CD4-positive, alpha-beta T cell treated with Interleukin-4 for 4 hours (primary cell): ENCODE measurements at regions not wholly inside any gene's neighbourhood (a gene's known extent, or its start where the extent isn't known, plus 50 kb on each side); places are given as distances from the start of the nearest gene placed in this dataset.

Source experiments
- DNase-seq: peaks from one replicate; pipeline ENCODE4 v3.0.0-alpha.2; 2020

DNA sequence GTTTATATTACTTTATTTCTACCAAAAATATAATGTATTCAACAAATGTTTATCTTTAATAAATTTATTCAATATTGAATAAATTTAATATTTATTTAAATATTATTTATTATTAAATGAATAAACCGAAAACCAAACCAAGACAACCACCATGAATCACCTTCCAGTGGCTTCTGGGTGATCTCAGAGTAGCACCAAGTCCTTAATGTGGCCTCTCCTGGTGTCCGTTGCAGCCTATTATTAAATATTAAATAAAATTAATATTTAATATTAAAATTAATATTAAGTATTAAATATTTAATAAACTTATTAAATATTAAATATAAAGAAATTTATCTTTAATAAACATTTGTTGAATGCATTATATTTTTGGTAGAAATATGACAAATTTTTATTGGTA, 143.3 kb upstream of the PLPP4 start:
- no peak for DNase-seq

DNA sequence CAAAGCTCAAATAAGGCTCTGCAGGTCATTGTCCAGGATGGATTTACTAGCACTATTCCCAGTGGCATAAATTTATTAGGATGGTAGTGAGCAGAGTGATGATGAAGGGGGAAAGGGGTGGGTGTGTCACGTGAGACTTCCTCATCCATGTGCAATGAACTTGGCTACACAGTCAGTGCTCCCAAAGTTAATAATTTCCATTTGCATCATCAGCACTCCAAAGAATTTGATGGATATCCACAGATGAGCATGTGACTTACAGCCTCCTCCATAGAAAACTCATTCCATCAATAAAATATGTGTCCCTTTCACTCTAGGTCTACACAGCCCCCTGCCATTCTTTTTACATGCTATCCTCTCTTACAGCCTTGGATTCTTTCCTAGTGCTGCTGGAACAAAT, 142.6 kb upstream of the PLPP4 start:
- DNase-seq: no peak

GRCh38 chr10:120318862-120319261, 138.2 kb upstream of the PLPP4 start:
- no peak for DNase-seq

DNA sequence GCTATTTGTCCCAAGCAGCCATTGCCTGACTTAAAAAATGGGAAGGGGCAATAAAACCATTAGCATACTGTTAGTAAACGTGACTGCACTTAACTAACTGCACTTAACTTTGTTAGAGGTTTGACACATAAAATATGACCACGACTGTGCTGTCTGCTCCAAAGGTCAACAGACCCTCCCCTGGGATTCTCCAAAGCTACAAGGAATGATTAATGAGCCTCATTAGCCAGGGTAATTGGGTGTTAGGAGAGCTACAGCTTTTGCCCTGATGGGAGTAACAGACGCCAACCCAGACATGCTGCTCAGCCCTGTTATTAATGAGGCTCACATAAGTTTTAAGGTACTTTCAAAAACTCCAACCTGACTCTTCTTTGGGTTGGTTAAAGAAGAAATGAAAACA, 129.4 kb upstream of the PLPP4 start:
- no peak for DNase-seq

DNA sequence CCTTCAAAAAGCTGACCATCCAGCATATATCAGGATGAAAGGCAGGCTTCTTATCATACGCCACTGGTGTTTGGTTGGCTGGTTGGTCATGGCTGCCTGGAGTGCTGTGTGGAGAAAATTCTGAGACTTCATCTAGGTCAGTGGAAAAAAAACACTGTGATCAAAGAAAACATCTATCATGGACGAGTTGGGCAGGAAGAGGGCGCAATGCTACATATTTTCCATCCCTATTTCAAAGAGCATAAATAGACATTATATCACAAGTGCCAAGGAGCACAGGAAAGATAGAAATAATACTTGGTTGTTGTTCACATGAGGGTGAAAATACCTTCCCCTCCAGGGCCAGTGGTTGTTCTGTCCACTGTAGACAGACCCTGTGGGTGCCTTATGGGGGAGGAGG, 128.4 kb upstream of the PLPP4 start:
- DNase-seq: no peak

GRCh38 chr10:120335553-120335952, 121.5 kb upstream of the PLPP4 start:
- DNase-seq: no peak

DNA sequence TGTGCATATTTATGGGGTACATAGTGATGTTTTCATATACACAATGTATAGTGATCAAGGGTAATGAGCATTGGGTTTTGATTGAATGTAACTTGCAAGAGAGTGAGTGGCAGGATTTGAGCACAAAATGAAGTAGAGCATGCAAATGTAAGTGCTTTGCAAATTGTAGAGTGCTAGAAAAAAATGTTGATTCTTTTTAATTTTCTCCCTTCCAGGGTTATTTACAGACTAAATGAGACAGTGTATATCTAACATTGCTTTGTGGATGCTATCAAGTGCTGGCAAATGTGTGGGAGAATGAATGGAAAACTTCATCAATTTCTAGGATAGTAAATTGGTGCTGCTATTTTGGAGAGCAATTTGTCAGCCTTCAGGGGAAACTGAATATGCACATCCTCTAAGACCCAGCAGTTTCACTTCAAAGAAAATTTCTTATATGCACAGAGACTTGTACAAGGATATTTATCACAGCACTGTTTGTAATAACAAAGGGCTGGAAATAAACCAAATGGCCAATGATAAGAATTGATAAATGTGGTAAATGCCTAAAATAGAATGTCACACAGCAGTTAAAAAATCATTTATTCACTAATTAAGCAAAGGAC, 120.6 kb upstream of the PLPP4 start:
- DNase-seq: no peak

DNA sequence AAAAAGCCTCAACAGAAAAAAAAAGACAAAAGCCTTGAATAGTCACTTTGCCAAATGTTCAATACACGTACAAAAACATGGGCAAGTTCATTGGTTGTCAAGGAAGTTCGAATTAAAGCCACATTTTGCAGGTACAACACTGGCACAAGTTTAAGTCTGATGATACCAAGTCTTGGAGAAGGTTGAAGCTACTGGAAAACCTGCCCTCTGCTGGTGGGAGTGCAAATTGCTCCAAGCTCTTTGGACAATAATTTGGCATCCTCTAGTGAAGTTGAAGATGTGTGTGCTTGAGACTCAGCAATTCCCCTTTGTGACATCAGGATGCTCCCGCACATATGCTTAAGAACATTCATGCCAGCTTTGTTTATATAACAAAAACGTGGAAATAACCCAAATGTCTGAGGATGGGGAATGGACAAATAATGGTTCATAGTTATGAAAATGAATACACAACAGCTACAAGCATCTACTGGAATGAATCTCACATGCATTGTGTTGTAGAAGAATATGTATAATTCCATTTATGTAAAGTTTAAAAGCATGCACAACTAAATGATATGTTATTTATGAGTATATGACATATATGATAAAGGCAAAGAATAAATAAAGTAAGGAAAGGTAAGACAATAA, 120.0 kb upstream of the PLPP4 start:
- DNase-seq: peak; percentile 46

DNA sequence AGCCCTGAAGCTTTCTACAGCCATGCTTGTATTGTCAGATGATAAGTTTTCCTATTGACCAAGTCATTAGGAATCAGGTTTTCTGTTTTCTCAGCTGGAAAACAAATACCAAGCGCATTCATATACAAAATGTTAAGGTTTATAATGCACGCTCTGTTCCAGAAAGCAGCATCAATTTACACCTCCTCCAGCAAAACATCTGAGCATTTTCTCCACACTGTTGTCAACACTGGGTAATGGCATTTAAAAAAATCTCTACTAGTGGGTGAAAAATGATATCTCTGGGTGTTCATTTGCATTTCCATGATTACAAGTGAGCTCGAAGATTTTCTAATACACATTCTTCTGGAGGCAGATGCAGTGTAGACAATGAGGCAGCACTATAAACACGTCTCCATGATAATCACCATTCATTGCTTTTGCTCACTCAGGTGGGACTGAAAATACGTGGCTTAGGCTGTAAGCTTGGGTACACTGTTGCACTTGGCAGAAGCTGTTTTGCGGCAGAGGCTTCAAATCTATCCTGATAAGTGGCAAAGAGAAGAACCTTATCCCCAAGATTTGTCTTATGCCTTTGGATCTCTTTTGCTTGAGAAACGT, 114.8 kb upstream of the PLPP4 start:
- no peak for DNase-seq

GRCh38 chr10:120345186-120345585, 111.8 kb upstream of the PLPP4 start:
- DNase-seq: no peak

DNA sequence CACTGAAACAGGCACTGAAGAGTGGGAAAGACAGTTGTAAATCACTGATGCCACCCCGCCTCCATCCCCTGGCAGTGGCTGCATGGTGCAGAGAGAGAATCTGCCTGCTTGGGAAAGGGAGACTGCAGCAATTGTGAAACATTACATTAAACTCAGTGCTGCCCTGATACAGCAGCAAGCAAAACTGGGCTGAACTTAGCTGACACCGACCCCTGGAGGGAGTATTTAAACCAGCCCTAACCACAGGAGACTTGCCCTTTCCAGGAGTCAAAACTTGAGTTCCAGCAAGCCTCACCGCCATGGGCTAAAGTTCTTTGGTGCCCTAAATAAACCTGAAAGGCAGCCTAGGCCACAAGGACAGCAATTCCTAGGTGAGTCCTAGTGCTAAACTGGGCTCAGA, 109.4 kb upstream of the PLPP4 start:
- DNase-seq: no peak

- no peak for DNase-seq
Measured at GRCh38 chr10:120349069-120349468, 108.0 kb upstream of the PLPP4 start.

DNA sequence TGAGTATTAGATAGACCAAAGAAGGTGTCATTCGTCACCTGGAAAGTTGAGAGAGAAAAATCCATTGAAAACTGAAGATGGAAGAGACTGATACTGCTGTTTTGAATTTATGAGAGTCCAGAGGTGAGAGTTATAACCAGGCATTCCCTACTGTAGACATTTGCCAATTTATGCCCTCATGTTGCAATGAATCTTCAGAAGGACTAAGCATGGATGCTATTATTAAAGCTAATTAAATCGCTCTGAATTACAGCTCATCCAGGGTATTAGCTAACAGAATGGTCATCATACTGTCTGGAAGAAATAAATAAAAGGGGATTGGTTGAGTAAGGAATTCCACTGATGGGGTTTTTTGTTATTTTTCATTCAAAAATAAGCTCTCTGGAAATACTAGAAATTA, 101.6 kb upstream of the PLPP4 start:
- DNase-seq: no peak

- DNase-seq: no peak
Measured at GRCh38 chr10:120360571-120360970, 96.5 kb upstream of the PLPP4 start.

- no peak for DNase-seq
Measured at GRCh38 chr10:120365872-120366271, 91.2 kb upstream of the PLPP4 start.

GRCh38 chr10:120367341-120367740, 89.7 kb upstream of the PLPP4 start:
- DNase-seq: no peak

- no peak for DNase-seq
Measured at GRCh38 chr10:120368338-120368737, 88.7 kb upstream of the PLPP4 start.

GRCh38 chr10:120368927-120369326, 88.1 kb upstream of the PLPP4 start:
- DNase-seq: no peak

DNA sequence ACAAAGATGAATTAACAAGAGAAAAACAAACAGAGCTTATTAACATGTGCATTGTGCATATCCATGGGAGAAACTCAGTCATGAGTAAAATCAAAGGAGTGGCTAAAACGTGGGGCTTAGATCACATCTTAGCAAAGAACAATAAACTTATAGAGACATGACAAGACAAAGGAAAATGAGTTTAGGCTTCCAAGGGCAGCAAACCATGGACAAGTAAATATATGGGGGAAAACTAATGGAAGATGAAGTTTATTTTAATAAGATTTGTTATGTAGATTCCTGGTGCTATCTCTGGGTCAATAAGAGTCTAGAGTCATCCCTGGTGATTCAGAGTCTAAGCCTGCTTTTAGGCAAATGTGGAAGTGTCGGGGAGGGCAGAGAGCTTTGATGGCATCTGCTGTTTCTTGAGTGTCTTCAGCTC, 87.2 kb upstream of the PLPP4 start:
- no peak for DNase-seq

DNA sequence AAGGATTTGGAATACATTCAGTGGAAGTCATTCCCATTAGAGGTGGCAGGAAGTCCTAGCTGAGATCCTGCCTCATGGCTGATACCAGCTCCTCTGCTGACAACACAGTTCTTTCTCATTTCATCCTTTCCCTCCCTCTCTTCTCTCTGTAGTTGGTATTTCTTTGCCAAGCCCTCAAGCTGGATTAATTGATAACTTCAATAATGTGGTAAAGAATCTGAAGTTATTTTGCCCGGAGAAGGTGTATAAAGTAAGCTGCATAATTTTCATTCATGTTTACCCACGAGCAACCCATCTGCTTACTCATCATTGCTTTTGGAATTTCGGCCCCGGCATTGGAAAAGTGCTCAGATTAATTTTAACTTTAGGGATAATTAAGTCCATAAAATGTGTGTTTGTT, 85.2 kb upstream of the PLPP4 start:
- no peak for DNase-seq

DNA sequence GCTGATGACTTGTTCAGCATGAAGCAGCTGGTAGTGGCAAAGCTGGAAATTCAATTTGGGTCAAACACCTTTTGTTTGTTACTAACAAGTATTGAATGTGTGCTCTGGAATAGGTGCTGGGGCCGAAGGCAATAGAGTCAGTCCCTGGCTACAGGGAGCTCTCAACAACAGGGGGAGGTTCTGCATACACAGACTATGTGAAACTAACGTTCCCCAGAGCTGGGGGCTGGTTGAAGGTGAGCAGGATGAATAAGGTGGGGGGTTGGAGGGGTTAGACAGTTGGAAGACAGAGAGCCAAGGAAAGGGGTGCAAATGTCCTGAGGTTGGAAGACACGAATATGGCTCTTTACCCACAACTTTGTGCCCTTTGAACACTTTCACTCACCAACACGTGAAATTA, 84.1 kb upstream of the PLPP4 start:
- no peak for DNase-seq

DNA sequence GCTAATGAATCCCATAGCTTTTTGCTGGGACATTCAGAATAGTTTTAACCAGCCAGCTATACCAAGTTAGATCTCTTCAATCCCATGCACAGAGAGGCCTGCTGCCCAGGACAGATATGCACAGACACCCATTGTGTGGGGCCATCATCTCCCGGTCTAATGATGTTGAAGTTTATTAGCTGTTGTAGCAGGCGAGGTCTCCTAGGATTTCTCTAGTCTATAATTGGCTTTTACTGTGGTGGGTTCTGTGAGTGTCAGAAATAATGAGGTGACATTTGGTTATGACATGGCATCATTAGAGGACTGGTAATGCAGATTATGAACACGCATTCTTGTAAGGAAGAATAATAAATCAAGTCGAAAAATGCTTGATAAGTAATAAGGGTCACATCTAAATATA, 81.4 kb upstream of the PLPP4 start:
- DNase-seq: no peak

DNA sequence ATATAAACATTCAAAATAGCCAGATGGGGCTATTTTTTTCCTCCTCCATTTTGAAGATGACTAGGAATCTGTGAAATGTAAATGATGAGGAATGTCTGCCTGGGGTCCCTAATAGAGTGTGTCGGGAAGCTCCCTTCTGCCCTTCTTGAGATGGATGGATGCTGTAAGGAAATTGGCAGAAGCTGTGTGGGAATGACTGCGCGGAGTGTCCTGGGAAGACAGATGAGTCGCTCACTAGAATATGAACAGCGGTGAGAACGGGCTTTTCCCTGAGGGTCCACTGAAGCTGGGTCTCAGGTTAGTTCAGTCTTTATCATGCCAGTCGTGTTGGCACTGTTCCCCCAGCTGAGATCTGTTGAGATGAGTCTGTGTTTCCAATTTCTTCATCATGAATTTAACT, 75.1 kb upstream of the PLPP4 start:
- no peak for DNase-seq

GRCh38 chr10:120382360-120382759, 74.7 kb upstream of the PLPP4 start:
- DNase-seq: no peak

DNA sequence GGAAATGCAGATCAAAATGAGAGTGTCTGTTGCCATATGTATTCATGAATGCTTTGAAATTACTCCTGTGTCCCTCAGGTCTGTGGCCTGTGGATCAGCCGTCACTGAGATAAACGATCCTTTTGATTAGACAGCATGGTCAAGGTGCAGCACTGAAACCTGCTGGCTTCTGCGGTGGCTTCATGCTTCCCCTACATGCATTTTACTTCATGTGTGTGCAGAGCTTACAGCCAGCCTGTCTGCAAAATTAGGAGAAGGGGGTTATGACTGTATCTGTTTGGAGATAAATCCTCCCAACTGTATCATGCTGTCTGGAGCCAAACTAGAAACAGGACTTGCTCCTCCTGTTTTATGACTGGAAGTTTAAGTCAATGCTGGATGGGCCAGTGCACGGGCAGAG, 71.0 kb upstream of the PLPP4 start:
- no peak for DNase-seq
